GM18873 (cell line): ENCODE measurements at regions not wholly inside any gene's neighbourhood (a gene's known extent, or its start where the extent isn't known, plus 50 kb on each side); places are given as distances from the start of the nearest gene placed in this dataset.
"Not testable (repeated sequence)": the region's sequence is repeated elsewhere in the genome, so short reads cannot be mapped to it uniquely, and the experiment has no call there.

Experiments used
- ATAC-seq: cut with Tn5 transposase; IDR thresholded peaks from one replicate; pipeline ENCODE4 v1.9.1; 2021; ENCODE audit warnings: mild to moderate bottlenecking, moderate library complexity, moderate number of reproducible peaks; ENCODE audit not compliant: unreplicated experiment, low FRiP score

DNA sequence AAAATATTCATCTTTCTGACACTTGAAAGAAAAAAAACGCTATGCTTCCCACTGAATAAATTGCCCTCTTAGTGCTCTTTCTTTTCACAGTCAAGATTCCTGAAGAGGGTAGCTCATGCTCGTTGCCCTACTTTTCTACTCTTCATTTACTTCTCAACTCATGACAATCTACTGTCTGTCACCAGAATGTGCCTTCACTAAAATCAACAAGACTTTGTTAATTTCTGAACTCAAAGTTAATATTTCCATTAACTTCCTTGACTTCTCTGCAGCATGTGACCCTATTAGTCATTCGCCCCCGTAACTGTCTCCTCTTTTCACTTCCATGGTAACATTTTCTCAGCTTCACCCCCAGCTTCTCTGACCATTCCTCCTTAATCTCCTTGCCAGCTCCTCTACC, 98.9 kb upstream of the MAPRE2 start:
- ATAC-seq: no peak

DNA sequence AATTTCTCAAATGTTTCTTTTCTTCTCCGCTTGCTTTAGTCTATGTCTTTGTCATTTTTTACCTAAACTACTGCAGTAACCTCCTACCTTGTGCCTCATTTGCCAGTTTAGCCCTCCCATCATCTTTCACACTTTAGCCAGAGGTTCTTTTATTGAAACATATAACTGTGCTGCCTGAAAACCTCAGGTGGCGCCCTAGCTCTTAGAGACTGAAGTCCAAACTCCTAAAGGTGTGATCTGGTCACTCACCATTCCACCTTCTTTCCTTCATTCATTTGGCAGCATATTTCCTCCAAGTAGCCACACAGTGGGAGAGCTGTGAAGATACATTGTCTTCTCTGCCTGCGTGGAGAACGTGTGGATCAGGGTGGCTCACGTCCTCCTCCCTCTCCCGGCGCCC, 98.2 kb upstream of the MAPRE2 start:
- ATAC-seq: no peak

DNA sequence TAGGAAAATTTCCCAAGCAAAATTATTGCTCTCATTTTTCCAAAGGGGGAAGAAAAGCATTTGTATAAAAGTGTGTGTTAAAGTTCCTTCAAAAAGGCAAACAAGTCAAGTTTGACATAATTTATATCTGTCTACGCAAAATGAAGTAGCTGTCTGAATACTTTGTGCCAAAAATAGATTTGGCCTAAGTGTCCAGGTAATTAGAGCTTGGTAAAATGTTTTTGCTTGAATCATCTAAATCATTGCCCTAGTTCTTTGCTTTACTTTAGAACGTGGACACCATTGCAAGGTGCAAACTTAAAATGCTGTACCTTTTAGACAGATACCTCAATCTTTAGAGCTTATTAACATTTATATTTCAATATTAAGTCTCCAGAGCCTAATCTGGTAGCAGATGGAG, 97.6 kb upstream of the MAPRE2 start:
- ATAC-seq: no peak

DNA sequence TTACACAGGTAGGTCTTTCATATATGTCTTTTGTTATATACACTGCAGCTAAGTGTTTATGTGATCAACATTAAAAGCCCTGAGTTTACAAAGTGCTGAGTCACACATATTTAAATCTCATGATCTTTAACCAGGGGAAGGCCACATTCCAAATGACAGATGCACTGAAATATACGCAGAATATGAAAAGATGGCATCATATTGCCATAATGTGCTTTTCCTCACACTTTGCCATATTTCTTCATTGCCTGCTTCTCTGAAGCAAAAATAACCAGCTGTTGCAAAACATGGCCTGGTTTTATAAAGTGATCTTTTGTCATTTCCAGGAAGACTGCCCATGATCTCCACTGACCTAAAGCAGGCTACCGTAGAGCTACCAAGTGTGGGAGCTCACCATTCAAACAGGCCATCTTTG, 93.5 kb upstream of the MAPRE2 start:
- no peak for ATAC-seq

DNA sequence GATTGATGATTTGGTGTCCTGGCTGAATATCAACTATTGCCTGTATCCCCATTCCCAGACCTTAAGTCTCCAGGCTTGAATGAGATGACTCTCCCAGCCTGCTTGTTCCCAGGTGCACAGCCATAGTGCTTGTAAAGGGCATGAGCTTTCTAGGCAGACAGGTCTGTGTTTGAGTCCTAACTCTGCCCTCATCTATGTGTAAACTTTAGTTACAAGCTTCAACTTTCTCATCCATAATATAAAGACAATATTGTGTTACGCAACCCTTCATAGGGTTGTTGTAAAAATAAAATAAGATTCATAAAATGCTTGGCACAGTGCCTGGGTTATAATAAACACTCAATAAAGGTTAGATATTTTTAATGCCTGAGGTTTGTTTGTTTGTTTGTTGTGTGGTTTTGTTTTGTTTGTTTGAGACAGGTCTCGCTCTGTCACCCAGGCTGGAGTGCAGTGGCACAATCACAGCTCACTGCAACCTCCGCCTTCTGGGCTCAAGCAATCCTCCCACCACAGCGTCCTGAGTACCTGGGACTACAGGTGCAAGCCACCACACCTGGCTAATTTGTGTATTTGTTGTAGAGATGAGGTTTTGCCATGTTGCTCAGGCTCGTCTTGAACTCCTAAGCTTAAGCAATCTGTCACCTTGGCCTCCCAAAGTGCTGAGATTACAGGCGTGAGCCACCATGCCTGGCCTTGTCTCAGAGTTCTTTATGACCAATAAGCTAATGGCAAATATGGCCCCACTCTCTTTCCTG, 89.4 kb upstream of the MAPRE2 start:
- ATAC-seq: no peak

DNA sequence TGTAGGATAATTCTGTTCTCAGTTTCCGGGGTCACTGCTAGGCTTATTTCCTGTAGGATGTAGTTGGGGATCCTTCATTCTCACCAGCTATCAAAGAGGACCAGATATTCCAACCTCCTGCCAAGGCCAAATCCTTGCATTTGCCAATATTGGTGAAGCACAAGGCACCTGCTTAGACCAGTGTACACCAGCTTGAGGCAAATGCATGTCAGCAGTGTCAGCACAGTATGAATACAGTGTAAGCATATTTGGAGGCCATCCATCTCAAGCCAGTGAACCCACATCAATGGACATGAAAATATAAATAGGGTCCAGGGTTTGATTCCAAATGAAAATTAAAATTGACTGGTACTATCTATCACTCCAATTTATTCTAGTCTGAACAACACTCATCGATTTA, 88.0 kb upstream of the MAPRE2 start:
- no peak for ATAC-seq

DNA sequence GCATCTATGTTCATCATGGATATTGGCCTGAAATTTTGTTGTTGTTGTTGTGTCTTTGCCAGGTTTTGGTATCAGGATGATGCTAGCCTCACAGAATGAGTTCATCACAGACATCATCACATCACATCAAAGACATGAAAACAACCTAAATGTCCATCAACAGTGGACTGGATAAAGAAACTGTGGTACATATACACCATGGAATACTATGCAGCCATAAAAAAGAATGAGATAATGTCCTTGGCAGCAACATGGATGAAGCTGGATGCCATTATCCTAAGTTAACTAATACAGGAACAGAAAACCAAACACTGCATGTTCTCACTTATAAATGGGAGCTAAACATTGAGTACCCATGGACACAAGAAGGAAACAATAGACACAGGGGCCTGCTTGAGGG, 85.7 kb upstream of the MAPRE2 start:
- not testable (repeated sequence) for ATAC-seq

DNA sequence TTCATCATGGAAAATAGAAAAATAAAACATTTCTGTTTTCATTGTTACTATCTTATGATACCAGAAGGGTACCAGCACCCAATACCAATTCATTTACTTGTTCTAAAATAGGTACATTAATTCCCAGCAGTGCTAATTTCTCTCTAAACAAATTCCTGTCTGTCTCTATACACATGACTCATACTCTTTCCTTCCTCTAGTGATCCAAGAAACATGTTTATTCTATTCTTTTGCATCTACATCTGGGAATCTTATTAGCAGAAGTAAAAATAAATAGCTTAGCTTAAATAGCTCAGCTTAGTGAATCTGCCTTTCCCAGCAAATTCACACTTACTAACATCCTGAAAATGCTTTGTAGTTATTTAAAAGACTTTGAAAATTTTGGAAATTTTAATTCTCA, 84.5 kb upstream of the MAPRE2 start:
- no peak for ATAC-seq

DNA sequence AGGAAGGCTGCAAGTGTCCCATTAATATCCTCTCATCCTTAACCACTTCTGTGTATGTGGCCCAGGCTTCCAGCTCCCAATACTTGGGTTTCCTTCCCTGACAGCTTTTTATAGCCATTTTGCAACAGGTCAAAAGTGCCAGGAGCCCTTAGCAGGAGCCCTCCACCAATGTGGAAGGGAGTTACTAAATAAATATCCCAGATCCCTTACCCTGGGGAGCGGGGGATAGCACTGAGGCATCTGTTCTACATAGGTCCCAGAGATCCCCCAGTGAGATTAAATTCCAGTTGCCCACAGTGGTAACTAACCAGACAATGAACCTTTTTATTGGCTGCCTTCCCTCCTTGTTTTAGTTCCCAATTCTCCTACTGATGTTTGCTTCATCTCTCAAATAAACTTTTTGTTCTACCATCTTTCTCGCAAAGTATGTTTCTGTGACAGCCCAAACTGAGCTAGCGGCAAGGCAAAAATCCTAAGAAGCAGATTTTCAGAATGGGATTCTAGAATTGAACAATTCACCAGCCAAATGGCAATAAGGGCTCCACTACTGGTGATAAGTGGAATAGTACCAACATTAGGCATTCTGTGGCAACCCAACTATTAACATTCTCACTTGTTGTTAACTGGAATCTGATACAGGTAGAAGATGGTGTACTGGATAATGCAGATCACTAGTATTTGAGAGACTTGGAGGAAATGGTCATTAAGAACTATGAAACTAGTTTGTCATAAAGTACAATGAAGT, 83.9 kb upstream of the MAPRE2 start:
- ATAC-seq: no peak

DNA sequence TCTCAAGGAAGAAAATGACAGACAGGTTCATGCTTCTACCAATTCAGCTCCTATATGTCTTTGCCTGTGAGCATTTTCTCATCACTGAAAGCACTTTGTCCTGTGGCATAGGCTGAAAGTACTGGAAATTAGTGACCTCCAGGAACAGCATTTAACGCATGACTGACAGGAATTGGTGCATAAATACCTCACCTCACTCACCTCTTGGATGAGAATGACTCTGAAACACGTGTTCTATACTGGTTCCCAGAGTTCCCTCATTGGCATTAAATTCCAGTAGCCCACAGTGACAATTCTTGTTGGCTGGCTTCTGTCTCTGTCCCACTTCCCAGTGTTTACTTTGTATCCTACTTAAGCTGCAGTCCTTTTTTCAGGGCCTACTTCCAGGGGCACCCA, 83.4 kb upstream of the MAPRE2 start:
- no peak for ATAC-seq

DNA sequence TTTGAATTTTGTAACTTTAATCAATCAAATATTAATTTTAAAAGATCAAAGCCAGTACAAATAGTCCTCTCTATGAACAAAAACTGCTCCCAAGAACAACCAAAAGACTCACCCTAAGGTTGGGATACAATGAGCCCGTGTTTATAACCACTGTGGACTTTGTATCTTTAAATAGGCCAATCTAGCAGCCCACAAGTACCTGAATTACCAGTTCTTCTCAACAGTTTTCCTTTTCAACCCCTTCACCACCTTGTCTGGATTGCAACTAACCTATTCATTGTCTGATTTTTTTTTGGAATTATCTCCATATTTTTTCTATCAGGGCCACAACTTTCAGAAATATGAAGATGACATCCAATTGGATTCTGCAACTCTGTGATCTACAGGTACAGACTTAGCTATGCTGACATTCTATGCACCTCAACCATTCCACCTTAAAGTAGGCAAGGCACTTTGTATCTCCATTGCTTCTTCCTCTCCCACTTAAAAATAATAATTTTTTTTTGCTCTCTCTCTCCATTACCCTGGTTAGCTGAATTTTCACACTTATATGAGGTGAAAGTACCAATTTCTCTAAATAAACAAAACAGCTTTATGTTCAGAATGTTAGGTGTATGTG, 81.9 kb upstream of the MAPRE2 start:
- no peak for ATAC-seq

DNA sequence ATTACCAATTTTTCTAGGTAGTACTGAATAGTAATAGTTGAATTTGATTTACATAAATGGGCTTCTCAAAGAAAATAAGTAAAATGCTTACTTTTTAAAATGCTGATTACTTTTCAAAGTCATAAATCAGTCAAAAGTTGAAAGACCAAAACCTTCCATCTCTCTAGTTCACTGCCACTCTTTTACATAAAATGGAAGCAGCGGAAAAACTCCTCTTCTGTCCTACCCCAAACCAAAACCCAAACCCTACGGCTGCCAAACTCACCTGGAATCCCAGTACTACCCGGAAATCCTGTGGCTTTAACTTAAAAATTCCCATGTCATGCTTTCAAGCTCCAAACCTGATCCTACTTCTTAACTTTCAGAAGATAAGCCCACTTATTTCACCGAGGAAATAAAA, 81.2 kb upstream of the MAPRE2 start:
- ATAC-seq: no peak

DNA sequence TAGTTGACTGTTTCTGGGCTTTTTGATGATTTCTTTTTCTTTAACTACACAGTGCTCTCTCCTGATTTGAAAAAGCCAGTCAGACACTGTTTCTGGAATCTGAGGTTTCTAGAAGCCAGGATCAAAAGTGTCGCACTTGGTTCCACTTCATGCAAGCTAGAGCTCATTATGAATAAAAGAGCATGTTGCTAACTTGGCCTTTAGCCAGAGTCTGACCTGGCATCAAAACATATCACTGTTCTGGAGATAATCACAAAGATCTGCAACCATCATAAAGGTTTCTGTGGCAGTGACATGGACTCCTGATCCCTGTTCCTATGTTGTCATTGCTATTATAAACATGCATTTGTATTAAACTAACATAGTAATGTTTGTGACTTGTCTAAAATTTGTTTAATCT, 76.1 kb upstream of the MAPRE2 start:
- no peak for ATAC-seq

DNA sequence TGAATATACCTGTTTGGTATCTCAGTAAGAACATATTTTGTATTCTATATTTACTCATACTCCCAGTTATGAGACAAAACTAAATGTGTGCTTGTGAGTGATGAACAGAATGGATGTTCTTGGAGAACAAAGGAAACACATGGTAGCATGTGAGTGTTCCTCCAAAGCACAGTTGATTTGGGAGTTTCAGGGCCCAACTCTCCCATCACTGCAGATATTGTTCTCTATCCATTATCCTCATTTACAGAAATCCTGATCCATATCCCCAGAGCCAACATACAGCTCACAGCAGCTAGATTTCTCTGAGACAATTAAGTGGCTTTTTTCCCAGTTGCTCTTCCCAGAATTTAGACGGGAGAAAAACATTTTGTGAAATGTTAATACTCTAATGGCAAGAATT, 75.6 kb upstream of the MAPRE2 start:
- no peak for ATAC-seq

DNA sequence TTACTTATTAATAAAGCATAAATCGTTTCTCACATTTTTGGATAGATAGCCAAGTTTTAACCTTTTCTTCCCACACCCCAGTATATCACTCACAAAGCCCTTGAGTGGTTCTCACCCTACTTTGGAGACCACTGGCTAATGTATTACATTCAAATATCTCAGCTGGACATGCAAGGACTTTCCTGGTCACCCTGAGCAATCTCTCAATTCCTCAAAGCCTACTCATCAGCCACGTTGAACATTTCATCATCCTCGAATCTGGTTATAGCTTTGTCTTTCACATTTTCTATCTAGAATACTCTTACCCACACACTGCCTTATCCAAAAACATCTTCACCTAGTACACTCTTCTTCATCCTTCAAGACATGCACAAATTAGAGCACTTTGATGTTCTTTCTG, 71.1 kb upstream of the MAPRE2 start:
- no peak for ATAC-seq

DNA sequence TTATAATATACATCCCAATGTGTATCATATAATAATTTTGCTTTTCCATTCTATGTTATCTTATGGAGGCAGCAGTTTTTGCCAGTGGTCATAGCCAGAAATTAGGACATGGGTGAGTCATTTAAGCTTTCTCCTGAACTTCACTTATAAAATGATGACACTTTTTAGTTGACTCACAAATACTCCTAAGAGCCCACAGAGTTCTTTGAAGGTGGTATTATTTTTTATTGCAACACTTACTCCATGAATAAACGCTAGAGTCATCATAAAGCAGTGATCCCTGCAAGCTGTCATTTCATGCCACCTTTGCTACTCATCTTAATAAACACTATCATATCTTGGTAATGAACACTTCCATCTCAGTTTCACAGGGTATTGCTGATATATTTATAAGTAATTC, 69.9 kb upstream of the MAPRE2 start:
- no peak for ATAC-seq

DNA sequence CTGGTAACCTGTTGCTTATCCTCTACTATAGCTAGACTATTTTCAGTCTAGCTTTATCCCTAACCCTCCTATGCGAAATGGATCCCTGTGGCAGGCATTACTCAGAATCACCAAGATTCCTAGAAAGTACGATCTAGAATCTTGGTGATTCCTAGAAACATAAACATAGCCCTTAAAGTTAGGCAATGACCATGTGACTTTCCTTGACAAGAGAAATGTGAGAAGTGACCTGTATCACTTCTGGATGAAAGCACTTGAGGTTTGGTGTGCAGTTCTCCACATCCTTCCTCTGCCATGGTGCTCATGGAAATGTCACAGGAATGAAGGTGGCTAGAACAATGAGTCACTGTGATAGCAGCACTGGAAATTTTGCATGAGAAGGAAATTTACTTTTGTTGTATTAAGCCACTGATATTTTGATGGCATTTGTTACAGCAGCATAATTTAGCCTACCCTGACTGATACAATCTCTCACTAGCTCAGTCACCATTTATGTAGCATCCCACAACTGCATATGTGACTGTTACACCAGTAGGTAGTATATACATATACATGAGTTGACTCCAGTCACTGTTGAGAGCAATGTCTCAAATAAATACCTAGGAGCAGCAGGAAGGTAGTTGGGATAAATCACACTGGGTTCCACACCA, 68.3 kb upstream of the MAPRE2 start:
- no peak for ATAC-seq

DNA sequence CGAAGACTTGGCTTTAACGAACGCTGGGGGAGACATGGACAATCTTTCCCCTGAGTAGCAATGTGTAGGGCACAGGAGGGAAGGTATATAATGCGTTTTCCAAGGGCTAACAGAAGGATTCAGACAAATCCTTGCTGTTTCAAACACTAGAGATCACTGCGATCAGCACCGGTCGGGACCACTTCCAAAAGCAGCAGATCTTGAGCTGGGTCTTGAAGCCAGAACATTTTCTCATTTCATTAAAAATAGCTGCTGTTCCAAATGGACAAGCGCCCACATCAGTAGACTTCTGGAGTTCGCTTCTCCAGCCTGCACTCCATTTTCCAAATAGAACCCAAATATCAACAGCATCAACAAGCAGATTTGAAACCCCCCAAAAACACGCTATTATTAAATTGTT, 65.1 kb upstream of the MAPRE2 start:
- ATAC-seq: no peak

DNA sequence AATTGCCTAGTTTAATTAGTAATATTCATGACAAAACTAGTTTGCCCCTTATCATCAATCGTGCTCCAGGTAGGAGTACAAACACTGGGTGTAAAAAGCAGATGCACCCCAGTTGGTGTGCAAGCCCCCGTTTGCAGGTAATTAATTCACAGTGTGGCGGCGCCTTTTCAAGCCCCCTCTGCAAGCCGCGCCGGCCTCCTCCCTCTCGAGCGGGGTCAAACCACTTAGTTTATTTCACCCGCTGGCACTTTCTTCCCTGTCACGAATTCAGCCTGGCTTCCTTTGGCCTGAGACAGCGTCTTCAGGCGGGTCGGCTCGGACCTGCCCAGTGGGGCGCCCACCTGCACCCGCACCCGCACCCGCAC, 64.7 kb upstream of the MAPRE2 start:
- no peak for ATAC-seq

DNA sequence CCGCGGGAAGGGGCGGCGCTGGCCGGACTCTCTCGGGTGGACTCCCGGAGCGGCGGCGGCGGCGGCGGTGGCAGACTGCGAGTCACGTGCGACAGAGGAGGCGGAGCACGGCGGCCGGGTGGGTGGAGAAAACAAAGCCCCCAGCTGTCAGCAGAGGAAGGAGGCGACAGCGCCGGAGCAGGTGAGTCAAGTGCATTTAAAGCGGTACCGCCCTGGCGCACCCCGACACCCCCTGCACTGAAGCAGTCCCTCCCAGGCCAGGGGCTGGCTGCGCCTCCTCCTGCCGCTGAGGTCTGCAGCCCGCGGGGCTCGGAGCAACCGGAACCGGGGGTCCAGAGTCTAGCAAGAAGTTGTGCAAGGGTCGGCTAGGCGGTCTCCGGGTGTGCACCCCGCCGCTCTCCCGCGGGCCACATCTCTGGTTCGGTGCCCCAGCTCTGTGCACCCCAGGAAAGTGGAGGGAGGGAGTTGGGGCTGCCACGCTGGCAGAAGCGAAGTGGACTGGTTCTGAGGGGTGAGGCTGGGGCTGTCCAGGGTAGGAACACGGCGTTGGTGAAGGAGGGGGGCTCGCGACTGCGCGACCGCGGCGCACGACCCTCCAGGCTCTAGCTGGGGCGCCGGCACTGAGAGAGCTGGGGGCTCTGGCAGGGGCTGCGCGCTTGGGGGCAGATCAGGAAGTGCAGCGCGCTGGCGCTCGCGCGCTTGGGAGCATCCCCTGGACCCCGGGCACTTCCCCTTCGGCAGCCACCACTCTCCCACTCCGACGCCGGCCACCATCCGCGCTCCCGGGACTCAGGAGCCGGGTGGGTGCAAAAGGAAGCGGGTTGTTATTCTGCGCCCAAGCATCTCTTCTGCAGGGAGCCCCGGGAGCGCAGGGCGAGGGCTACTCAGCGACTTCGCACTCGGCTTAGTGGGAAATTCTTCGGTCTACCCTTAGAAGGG, 64.0 kb upstream of the MAPRE2 start:
- peak; percentile 46 for ATAC-seq
